GM10248 (cell line): ENCODE measurements at regions not wholly inside any gene's neighbourhood (a gene's known extent, or its start where the extent isn't known, plus 50 kb on each side); places are given as distances from the start of the nearest gene placed in this dataset.

ENCODE experiments used
- CTCF ChIA-PET: fragments of 300-600 bp; sonication (Branson Sonifier 250); formaldehyde crosslinking; extraction: SDS; loops from one replicate; lab custom pipeline; 2021; ENCODE audit warnings: antibody characterized with exemption; lab: Yijun Ruan, JAX
- POLR2A ChIA-PET: fragments of 350-650 bp; sonication (Branson Sonifier 250); formaldehyde crosslinking; extraction: SDS; loops from one replicate; lab custom pipeline; 2020; ENCODE audit warnings: antibody characterized with exemption; lab: Yijun Ruan, JAX
- DNase-seq: peaks from one replicate; pipeline ENCODE4 v3.0.0; 2012; ENCODE audit errors: extremely low spot score
- CTCF ChIP-seq: IDR thresholded peaks from 2 replicates; pipeline ENCODE4 v1.5.1; 2012; ENCODE audit warnings: mild to moderate bottlenecking, low read depth; ENCODE audit errors: extremely low read depth, missing control alignments, control extremely low read depth

GRCh38 chr5:57777174-57777581, 294.6 kb upstream of the ACTBL2 start:
- ChIA-PET CTCF (interaction anchor here (0.9 to 4.6 kb wide), 6 partner anchors 11 to 1072 kb away, joined by 3 to 68 read pairs (median 10); partner anchors contain the start of gene PLK2), POLR2A (no interaction called here)
- no peak for DNase-seq
- TF ChIP-seq CTCF, result no peak

- CTCF ChIA-PET, result interaction anchor here (4.6 kb wide), 1 partner anchor 685 kb away, joined by 68 read pairs; the partner anchor contains the start of gene PLK2
- DNase-seq, result no peak
- no peak for TF ChIP-seq CTCF
- POLR2A ChIA-PET, result no interaction called here
Observed at GRCh38 chr5:57776035-57776434, 293.4 kb upstream of the ACTBL2 start.

GRCh38 chr5:57774439-57774838, 291.8 kb upstream of the ACTBL2 start:
- no peak for TF ChIP-seq CTCF
- ChIA-PET POLR2A (no interaction called here), CTCF (interaction anchor here (0.7 to 1.1 kb wide), 3 partner anchors 13 to 476 kb away, joined by 3 read pairs; no protein-coding TSS in a partner anchor)
- no peak for DNase-seq

DNA sequence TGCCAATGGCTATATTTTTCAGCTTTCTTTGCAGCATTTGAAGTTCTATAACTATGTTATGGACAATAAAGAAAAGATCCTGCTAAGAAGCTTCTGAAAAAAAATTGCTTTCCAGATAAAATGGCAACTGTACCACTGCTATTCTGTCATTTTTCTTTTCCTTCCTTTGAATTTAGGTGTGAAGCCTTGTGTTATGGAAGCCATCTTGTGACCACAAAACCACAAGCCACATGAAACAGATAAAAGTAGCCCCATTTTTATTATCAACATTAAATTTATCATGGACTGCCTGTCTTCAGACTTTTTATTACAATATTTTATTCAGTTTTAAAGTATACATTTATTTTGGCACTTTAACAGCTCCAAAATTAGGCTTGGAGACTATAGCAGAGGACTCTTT, 289.9 kb upstream of the ACTBL2 start:
- no peak for DNase-seq
- POLR2A ChIA-PET, result no interaction called here
- no peak for TF ChIP-seq CTCF
- CTCF ChIA-PET, result interaction anchor here (2.1 kb wide), 1 partner anchor 17 kb away, joined by 6 read pairs; no protein-coding TSS in a partner anchor

DNA sequence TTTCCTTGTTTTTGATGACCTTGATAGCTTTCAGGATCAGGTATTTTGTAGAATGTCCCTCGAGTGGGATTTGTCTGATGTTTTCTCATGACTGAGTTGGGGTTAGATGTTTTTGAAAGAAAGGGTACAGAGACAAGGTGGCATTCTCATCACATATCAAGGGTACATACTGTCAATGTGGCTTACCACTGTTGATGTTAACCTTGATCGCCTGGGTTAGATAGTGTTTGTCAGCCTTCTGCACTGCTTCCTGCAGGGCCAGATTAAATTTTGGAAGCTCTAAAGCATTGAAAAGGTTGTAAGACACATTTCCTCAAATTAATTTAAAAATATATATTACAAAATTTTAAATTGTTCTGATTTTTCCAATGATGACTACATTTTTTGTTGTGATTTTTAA, 287.4 kb upstream of the ACTBL2 start:
- DNase-seq, result no peak
- POLR2A ChIA-PET, result no interaction called here
- CTCF ChIA-PET, result interaction anchor here (1.2 to 2.0 kb wide), 2 partner anchors 9 to 23 kb away, joined by 3 to 7 read pairs; no protein-coding TSS in a partner anchor
- no peak for TF ChIP-seq CTCF

GRCh38 chr5:57768745-57769144, 286.1 kb upstream of the ACTBL2 start:
- DNase-seq, result no peak
- no peak for TF ChIP-seq CTCF
- ChIA-PET CTCF (interaction anchor here (1.5 to 3.5 kb wide), 2 partner anchors 10 to 13 kb away, joined by 3 to 15 read pairs; no protein-coding TSS in a partner anchor), POLR2A (no interaction called here)

- POLR2A ChIA-PET, result no interaction called here
- no peak for TF ChIP-seq CTCF
- no peak for DNase-seq
- CTCF ChIA-PET, result no interaction called here
Observed at GRCh38 chr5:57764479-57765089, 282.0 kb upstream of the ACTBL2 start.
